Type B pancreatic cell (in vitro differentiated cells): ENCODE measurements at regions not wholly inside any gene's neighbourhood (a gene's known extent, or its start where the extent isn't known, plus 50 kb on each side); places are given as distances from the start of the nearest gene placed in this dataset.

ENCODE experiments used
- DNase-seq: peaks from one replicate; pipeline ENCODE4 v3.0.0; 2021; ENCODE audit warnings: mixed read lengths; ENCODE audit not compliant: unreplicated experiment; ENCODE audit errors: extremely low spot score
- H3K27ac Mint-ChIP-seq: 2 replicates; pipeline ENCODE4 v1.8.0; 2021; ENCODE audit warnings: mild to moderate bottlenecking, mixed read lengths
- H3K27me3 Mint-ChIP-seq: 2 replicates; pipeline ENCODE4 v1.8.0; 2021; ENCODE audit warnings: mixed read lengths
- H3K36me3 Mint-ChIP-seq: 2 replicates; pipeline ENCODE4 v1.8.0; 2021; ENCODE audit warnings: mixed read lengths
- H3K4me1 Mint-ChIP-seq: one replicate; pipeline ENCODE4 v1.8.0; 2021; ENCODE audit warnings: mixed read lengths; ENCODE audit not compliant: unreplicated experiment
- H3K4me3 Mint-ChIP-seq: 2 replicates; pipeline ENCODE4 v1.8.0; 2021; ENCODE audit warnings: mild to moderate bottlenecking, mixed read lengths
- H3K9me3 Mint-ChIP-seq: 2 replicates; pipeline ENCODE4 v1.8.0; 2021; ENCODE audit warnings: mixed read lengths
- TF ChIP-seq, protein P1 (sequence below): fragments of 200-600 bp; sonication (generic); conservative IDR thresholded peaks from 2 replicates; pipeline ENCODE4 v1.5.0; 2021; ENCODE audit warnings: antibody characterized with exemption, mild to moderate bottlenecking

DNA sequence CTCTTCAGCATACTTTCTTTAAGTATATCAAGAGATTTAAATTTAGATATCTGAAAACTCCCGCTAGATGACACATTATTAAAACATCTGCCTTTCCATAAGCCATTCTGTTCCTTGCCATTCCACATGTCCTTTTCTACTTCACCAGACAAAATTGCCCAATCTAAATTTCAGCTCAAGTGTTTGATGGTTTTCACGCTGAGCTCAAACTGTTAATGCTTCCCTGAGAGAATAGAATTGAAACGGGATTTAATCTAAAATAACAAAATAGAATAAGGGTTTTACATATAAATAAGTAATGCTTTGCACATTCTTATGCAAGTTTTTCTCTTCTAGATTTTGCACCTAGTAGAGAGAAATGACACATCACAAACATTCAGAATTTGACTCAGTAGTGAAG, 764.5 kb upstream of the TENM3 start:
- Mint-ChIP-seq H3K9me3 (no peaks in the 10 kb centered on the region), H3K27ac (no peak overlapping the region), H3K4me3 (no peak overlapping the region)

DNA sequence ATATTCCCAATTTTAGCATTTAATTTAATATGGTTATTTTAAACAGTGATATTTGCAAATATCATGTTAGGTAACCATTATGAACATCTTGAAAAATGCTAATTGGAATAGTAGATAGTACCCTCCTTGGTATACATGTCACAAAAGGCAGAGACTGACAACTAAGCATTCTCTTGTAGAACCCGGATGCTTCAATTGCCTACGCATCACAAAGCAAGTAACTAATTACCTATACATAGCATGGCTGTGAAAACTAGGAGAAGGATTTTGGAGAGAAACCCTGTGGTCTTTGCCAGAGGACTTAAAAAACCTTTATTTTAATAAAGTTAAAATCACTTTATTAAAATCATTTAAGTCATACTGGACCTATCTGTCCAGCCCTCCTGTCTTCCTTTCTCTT, 764.1 kb upstream of the TENM3 start:
- Mint-ChIP-seq H3K4me1 (peaks cover 17% of the 10 kb centered on the region), H3K27ac (no peak overlapping the region), H3K36me3 (no peaks in the 10 kb centered on the region), H3K4me3 (no peak overlapping the region), H3K9me3 (no peaks in the 10 kb centered on the region), H3K27me3 (no peaks in the 10 kb centered on the region)
- DNase-seq, result no peak
- TF ChIP-seq, protein P1, sequence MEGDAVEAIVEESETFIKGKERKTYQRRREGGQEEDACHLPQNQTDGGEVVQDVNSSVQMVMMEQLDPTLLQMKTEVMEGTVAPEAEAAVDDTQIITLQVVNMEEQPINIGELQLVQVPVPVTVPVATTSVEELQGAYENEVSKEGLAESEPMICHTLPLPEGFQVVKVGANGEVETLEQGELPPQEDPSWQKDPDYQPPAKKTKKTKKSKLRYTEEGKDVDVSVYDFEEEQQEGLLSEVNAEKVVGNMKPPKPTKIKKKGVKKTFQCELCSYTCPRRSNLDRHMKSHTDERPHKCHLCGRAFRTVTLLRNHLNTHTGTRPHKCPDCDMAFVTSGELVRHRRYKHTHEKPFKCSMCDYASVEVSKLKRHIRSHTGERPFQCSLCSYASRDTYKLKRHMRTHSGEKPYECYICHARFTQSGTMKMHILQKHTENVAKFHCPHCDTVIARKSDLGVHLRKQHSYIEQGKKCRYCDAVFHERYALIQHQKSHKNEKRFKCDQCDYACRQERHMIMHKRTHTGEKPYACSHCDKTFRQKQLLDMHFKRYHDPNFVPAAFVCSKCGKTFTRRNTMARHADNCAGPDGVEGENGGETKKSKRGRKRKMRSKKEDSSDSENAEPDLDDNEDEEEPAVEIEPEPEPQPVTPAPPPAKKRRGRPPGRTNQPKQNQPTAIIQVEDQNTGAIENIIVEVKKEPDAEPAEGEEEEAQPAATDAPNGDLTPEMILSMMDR, result no peak

More for the DNA sequence above, 764.5 kb upstream of the TENM3 start:
- Mint-ChIP-seq H3K4me1 (peaks cover 12% of the 10 kb centered on the region), H3K27me3 (no peaks in the 10 kb centered on the region), H3K36me3 (no peaks in the 10 kb centered on the region)
- TF ChIP-seq, protein P1, result no peak
- DNase-seq, result no peak

DNA sequence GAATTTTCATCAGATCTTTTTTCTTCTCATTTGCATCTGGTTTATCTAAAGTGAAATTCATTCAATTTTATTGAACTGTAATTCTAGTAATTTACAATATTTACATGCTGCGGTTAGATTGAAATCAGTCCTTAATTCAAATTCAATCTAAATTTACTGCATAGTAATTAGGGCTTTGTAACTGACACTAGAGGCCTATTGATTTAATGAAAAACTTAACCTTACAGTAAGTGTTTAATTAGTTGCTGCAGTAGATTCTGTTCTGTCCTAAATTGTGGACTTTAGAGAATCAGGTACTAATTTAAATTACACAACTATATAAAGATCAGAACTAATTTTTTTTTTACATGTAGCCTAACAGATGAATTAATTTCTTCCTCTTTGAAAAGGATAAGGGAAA, 758.8 kb upstream of the TENM3 start:
- Mint-ChIP-seq H3K27ac (no peak overlapping the region), H3K4me3 (no peak overlapping the region), H3K9me3 (no peaks in the 10 kb centered on the region), H3K4me1 (peaks cover 6% of the 10 kb centered on the region), H3K36me3 (no peaks in the 10 kb centered on the region), H3K27me3 (no peaks in the 10 kb centered on the region)
- TF ChIP-seq, protein P1, result no peak
- DNase-seq, result no peak

DNA sequence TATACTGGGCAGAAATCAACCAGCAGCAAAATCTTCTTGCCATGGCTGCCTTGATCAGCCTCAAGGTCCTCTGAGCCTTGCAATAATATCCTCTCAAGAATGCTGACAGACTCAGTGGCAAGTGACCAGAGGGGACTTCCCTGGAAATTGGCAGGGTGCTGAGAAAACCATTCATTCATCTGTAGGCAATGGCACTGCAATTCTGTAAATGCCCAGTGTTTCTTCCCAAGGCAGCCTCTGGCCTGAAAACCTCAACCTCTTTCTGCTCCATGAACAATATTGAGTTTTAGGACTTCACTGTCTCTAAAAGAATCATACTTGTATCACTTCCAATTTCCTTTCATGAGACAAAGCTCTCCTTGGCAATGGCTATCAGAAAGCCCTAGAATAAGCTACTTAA, 754.3 kb upstream of the TENM3 start:
- Mint-ChIP-seq H3K27me3 (no peaks in the 10 kb centered on the region), H3K36me3 (no peaks in the 10 kb centered on the region), H3K9me3 (no peaks in the 10 kb centered on the region), H3K4me3 (no peak overlapping the region), H3K4me1 (peaks cover 3% of the 10 kb centered on the region), H3K27ac (no peak overlapping the region)
- TF ChIP-seq, protein P1, result no peak
- no peak for DNase-seq

DNA sequence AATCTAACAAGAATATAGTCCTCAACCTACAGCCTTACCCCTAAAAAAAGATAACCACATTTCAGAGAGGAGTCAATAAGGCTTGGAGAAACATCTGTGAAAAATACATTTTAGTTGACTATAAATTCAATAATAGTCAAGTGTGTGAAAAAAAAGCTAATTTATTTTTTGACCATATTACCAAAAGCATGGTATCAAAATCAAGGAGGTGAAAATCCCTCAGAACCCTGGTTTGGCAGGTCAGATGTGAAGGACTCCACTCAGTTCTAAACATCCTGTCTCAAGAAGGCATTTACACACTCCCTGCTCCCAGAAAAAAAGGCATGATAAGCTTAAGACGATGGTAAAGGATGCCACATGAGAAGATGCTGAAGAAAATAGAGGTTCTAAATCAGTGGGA, 745.1 kb upstream of the TENM3 start:
- Mint-ChIP-seq H3K27me3 (no peaks in the 10 kb centered on the region), H3K4me3 (no peak overlapping the region), H3K27ac (no peak overlapping the region), H3K9me3 (peaks cover 5% of the 10 kb centered on the region), H3K4me1 (no peaks in the 10 kb centered on the region), H3K36me3 (no peaks in the 10 kb centered on the region)
- DNase-seq, result no peak
- TF ChIP-seq, protein P1, result no peak

DNA sequence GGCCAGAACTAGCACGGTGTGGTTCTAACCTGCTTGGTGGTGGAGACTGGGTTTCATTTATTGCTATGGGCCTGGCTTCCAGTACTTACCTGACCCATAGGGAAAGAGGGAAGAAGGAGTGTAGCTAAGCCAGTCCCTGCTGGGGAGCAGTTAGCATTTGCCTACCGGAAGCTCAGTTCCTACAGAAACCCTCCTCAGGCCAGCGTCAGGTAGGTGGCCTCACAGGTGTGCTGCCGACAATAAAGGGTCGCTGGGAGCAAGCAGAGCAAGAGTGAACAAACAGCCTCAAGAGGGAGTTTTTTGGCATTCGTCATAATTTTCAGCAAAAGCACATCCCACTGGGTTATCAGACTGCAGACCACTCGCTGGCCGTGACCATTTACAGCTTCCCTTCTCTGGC, 740.6 kb upstream of the TENM3 start:
- Mint-ChIP-seq H3K4me1 (peaks cover 20% of the 10 kb centered on the region), H3K9me3 (peaks cover 5% of the 10 kb centered on the region)
- TF ChIP-seq, protein P1, result no peak

More for the DNA sequence above, 740.6 kb upstream of the TENM3 start:
- no peak for DNase-seq
- Mint-ChIP-seq H3K27me3 (peaks cover 2% of the 10 kb centered on the region), H3K36me3 (no peaks in the 10 kb centered on the region), H3K27ac (no peak overlapping the region), H3K4me3 (no peak overlapping the region)
